ENCODE measurements at regions not wholly inside any gene's neighbourhood (a gene's known extent, or its start where the extent isn't known, plus 50 kb on each side); places are given as distances from the start of the nearest gene placed in this dataset.
"Not testable (repeated sequence)": the region's sequence is repeated elsewhere in the genome, so short reads cannot be mapped to it uniquely, and the experiment has no call there.

DNA sequence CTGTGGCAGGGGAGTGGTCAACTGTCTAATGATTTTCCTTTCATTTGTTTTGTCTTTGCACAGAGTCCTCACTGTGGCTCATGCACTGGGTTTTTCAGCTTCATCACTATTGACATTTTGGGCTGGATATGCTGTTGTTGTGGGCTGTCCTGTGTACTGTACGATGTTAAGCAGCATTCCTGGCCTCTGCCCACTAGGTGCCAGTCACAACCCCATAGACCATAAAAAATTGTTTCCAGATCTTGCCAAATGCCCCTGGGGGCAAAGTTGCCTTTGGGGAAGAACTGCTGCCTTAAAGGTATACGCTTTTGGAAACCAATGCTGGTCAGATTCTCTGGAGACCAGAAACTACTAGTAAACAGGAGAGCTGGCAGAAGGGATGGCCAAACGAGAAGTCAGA lies 310.4 kb downstream of the SPRY2 start:
- FAIRE-seq: no peak

DNA sequence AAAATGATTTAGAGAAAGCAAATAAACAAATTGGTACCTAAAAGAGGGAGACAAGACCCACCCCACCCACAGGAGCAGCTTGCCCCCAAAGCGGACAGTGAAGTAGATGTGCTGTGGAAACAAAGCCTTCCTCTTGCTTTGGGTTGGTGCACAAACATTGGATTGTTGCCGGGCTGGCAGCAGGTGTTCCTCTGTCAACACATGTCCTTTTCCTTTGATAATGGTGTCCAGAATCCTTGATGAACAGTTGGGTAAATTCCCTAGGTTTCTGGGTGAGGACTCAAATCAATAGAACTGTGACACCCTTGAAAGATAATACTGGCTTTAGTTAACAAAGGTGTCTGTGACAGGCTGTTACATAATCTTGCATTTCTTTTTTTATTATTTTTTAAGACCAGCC lies 311.8 kb downstream of the SPRY2 start:
- no peak for FAIRE-seq

DNA sequence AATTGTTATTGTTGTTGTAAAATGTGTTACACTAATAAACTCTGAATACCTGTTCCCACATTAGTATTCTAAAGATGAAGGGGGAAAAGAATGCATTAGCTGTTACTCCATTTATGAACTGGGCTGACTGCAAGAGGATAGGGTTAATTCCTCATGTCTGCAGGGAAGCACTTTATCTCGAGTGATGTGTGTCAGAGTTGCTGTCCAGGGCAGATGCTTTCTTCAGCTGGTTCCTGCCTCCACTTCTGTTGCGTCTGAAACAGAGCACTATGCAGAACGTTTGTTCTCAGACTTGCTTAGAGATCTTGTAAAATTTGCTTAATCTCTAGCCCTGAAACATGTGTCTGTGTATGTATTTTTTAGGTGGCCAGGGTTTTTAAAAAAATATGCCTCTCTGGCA lies 318.8 kb downstream of the SPRY2 start:
- FAIRE-seq: no peak

DNA sequence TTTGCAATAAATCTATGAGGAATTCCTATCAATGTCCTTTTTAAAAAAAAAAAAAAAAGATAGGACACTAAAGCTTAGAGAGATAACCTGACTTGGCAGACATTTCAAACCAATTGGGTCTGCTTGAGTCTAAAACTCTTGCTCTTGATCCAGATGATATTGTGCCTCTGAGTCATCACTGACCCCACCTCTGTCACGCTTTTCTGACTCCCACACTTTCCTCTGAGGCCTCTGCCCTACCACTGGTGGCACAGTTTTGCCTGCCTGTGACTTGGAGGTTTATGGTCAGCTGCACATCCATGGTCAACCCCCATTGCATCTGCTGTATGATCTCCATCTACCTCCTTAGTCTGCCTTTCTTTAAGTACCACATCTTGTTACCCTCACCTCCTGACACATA lies 328.7 kb downstream of the SPRY2 start:
- no peak for FAIRE-seq

DNA sequence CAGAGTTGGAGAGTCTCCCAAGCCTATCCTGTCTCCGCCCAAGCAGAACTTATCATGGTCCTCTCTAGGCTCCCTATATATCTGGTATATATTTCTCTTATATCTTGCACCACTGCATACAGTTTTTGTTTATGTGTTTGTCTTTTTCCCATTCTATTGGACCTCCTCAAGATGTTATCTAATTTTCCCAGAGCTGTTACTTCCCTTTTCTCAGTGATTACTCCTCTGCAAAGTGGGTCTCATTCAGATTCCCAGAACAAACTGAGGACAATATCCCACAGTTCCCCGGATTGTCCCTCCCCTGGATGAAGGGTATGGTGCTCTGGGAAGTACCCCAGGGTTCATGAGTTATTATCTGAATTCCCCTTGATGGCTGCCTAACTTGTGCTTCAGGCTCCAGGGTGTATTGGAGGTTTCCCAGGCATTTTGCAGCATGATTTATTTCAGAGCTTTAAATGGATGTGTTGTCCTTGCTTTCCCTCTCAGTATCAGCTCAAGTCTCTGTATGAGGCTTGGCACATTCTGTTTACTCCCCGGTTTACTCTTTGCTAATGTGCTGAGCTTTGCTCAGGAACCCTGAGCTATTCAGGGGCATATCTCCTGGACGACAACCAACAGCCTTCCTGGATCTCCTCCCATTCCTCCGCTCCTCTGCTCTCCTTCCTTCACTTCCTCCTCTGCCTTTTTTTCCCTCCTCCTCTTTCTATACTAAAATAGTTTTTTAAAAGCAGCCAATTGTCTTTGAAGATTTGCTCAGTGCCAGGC lies 329.3 kb downstream of the SPRY2 start:
- FAIRE-seq: no peak

DNA sequence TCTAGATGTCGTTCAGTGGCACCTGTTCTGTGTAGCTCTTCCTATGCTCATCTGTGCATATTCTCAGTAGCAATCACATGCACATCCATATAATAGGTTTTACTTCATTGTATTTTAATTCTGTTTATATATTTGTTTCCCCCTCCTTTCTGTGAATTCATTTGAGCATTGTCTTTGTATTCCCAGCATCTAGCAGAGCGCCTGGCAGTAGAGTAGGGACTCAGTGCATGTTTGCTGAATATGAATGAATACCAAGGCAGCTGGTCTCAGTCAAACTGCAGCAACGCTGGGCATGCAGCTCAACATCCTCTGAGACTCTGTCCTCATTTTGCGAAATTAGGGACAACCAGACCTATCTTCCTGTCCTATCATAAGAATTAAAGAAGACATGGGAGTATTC lies 330.1 kb downstream of the SPRY2 start:
- no peak for FAIRE-seq

DNA sequence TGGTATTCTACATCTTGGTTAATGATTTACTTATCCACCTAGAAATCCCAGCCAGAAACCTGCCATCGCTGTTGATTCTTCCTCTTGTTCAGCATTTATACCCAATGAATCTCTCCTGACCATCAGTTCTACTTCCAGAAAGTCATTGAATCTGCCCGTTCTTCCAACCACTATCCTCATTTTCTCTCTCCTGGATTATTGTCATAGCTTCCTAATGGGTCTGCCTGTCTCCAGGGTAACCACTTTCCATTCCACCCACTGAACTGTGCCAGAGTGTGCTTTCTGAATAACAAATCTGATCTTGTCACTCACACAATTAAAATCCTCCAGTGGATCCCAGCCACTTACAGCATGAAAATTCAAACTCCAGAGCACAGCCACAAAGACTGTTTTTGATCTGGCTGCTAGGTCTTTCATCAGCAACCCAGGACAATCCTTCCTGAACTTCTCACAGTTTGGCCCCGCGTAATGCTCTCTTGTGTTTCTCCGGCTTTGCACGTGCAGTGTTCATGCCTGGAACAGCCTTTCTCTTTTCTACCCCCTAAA lies 330.6 kb downstream of the SPRY2 start:
- no peak for FAIRE-seq

DNA sequence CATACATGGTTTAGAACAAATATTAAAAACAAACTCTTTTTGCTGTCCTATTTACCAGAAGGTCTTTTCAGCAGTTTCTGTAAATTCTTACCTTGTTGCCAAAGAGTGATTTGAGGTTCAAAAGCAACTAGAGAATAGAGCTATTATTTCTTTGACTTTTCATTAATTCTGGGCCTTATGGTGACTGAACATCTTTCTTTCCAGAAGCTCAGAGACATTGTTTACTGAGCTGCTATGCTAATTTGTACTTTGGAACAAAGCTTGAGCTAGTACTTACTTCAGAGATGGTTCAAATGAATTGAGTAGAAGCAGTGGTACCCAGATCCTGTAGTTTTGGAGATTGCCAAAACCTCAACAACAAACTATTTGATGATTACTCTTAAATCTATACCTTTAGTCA lies 331.2 kb downstream of the SPRY2 start:
- FAIRE-seq: no peak

DNA sequence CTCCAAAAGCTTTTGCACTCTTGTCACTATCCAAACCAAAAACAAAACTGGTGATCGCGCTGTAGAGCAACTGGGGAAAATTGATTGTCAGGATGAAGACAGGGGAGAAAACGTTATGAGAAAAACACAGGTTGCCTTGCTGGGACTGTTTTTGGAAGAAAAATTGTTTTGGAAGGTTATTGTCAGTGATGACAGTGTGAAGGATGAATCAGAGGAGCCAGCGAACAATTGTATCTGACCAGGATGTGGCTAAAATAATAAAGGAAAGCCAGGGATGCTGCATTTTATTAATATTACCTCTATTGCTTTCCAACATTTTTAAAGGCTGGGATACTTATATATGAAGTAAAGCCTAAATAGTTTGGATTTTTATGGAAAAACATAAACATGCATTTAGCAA lies 334.0 kb downstream of the SPRY2 start:
- no peak for FAIRE-seq

DNA sequence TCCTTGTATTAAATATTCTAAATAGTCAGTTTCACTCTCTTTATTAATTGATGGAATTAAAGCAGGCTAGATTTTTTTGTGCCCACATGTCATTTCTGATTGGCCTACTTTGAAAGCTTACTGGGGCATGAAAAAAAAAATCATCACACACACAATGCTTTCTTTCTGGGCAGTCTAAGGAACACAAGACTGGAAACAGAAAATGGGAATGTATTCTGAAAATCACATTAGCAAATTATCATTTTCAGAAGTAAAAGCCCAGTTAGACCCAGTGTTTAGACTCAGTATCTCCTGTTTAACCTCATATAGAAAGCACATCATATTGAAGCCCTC lies 339.4 kb downstream of the SPRY2 start:
- FAIRE-seq: no peak

DNA sequence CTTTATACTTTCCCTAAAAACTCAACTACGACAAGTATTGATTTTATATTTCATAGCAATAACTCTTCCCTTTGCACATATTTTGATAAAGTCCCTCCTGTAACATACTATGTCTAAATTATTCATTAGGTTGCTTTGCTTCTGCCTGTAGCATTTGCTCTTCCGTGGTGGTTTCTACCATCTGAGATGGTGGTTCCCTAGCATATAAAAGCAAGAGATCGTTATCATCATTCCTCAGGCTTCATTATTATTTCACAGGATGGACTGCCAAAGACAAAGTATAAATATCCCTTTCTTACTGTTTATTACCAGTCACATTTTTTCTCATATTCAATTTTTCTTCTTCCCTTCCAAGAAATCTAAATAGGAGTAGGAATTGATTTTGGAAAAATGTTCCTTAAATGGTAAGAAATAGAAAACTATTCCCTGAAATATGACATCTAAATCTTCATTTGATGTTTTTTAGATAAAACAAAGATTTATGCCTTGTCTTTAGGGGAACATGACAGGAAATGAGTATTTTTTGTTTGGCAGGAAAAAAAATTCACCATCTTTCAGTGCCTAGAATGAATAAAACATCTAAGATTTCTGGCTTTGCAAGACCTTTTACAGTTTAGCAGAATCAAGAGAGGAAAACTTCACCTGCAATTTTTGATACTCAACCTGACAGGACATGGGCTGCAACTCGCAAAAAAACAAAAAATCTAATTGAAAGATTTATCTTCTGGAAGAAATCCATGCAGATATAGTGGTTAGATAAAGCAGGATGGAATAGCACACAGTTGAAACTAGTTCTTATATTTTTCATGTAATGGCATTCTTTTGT lies 340.0 kb downstream of the SPRY2 start:
- no peak for FAIRE-seq

DNA sequence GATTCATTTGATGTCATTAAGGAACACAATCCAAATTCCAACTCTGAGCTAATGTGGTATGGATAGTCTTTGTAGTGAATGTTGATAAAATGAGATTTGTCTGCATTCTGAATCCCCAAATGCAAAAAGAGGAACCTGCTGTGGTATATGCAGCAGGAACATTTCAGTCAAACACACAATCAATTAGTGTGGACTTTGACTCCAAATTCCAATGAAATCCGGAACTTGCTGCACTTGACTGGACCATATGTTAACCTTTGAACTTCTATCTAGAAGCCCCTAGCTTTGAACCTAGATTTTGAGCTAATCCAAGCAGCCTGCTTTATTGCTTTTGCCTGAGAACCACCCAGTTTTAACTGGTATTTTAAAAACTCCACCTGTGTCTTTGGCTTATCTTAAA lies 341.3 kb downstream of the SPRY2 start:
- no peak for FAIRE-seq

DNA sequence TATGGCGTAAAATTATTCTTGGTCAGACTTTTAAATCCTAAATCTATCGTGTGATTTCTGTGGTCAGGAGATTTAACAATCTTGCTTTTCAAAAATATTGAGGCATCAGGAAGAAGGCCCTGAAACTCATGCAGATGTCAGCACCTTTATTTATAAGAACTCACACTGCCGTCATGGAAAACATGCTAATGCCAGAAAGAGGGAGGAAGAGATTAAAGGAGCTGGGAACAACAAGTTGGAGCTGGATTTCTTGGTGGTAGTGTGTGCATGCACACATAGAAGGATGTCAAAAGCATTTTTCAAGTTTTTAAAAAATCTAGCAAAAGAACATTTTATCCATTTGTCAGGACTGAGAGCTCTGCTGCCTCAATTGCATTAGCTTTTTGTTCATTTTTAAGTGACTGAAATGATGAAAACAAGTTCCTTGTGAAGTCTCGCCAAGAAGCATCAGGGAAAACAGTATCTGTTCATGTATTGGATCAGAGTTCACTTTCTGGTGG lies 342.5 kb downstream of the SPRY2 start:
- no peak for FAIRE-seq

DNA sequence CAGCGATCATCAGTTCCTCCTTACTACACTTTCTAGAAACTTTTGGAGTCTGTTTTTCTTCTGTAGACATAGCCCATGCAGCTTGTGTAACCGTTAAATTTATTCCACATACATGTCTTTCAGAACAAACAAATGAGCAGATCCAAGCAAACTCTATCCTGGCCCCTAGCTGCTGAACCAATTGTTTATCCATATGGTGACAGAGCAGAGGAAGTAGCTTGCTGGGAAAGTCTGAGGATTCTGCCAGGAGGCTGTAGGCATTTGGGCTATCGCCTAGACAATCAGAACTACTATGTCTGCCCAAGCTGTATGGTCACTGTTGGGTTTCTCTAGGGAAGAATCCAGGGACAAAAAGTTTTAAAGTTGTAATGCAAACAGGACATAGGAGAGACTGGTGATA lies 343.7 kb downstream of the SPRY2 start:
- no peak for FAIRE-seq

DNA sequence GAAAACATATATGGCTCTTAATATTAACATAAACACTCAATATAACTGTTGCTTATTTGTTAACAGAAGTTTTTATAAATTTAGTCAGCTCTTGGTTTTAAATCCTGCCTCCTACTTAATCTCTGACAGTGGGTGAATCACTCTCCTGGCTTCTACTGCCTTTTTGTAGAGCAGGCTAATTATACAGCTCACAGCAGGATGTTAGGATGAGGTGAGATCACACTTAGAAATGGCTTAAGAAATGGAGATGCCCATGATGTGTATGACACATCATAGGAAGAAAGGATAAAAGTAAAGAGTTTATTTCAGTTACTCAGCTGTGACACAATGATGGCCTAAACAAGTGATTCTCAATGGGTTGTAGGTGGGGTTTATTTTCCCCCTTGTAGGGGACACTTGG lies 345.6 kb downstream of the SPRY2 start:
- no peak for FAIRE-seq

DNA sequence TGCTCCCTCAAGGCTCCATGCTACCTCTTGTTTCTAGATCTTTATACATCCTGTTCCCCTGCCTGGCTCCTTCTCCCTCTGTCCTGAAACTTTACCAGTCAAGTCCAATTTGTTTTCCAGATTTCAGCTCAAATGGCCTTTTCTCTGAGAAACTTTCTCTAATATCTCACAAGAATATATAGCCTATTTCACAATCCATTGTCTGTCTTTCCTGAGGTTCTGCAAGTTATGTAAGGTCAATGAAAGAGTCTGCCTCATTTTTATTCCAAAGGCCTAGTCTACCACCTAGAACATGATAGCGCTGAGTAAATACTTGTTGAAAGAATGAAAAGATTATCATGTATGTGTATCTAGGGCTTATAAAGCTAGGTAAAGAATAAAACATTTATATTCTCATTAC lies 348.8 kb downstream of the SPRY2 start:
- FAIRE-seq: no peak

DNA sequence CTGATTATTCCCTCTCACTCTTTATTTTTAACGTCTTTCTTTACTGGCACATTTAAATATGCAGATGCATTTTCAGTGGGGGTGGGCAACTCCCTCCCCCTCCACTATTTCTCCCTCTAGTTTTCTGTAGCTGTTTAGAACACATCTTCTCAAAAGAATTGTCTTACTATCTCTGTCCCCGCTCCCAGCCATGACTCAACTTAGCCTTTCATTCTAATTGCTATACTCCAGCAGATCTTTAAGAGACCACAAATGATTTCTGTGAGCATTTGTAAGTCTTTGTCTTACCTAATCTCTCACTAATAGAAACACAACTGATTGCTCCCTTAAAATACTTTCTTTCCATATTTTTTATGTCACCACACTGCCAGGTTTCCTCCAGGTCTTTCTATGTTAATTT lies 350.9 kb downstream of the SPRY2 start:
- no peak for FAIRE-seq

DNA sequence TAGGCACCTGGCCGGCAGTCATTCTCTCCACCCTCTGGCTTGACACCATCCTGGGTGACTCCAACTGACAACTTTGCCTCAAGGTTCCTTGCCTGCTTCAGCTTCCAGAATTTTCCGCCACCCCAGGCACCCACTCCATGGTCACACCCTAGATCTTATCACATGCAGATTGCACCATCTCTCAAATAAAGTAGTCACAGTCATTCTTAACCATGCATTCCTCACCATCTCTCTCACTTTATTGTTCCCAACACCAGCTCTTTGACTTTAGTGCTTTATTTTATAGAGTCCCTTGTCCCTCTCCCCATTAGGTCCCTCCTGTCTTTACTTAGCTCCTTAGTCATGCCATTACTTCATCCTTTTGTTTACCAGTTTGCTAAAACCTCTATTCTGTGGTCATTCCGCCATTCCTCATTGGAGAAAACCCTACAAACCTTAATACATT lies 351.7 kb downstream of the SPRY2 start:
- FAIRE-seq: no peak

DNA sequence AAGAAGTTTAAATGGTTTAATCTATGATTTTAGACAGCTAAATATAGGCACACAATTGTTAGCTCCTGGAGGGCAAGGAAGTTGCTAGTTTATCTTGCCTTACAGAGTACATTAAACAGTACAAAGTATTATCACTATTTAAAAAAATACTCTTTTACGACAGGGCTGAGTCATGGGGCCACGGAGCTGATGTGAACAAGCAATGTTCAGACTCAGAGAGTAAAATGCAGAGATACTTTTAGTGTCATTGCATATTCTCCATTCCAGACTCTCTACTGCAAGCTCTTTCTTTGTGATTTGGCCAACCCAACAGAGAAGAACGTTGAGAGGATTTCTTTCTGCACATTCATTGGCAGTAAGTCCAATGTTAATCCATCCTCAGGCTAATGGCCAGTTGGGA lies 352.4 kb downstream of the SPRY2 start:
- FAIRE-seq: no peak

DNA sequence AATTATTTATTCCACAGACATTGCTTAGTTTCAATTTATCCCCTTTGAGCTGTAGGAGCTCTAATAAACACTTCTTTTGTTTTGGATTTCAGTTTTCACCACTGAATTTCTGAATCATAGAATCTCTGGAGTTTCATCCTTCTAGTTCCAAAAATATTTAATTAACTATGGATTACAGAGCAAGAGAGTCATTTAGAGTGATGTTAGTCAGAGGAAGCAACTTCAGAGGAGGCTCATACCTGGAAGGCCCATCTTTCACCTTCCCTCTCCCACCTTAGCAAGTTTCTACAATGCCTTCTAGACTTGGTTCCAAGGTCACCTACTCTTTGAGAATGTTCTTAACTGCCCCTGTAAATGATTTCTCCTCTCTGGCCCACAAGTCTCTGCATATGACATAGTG lies 353.2 kb downstream of the SPRY2 start:
- FAIRE-seq: no peak

DNA sequence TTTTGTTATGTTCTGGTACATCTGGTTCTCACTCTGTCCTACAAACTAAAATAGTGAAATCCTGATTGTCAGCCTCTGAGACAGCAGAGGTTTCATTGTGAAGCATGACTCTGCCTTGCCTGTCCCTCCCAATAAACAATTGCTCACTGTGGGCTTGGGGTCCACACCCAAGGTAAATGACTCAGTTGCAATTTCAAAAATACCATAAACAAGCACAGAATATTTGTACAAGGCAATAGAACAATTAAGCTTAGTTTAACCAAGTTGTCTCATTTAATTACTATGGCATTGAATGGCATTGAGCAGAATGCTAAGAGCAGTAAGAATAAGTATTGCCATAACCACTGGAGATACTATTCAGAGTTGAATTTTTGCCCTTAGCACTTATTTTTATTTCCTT lies 353.6 kb downstream of the SPRY2 start:
- FAIRE-seq: no peak

DNA sequence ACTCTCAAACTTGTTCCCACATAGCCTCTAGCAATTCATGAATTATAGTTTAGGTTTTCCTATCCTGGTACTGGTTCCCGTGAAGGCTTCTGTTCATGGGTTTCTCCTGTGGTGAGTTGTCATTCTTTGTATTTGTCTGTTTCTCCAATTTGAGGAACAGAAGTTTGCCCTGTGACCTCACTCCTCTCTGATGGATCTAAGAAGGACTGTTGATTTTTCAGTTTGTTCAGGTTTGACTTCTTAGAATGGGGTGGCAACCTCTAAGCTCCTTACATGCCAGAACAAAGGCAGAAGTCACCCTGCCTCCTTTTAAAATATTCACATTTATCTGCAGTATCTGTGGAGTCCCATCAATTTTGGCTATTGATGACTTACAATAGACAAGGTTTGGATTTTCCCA lies 354.0 kb downstream of the SPRY2 start:
- no peak for FAIRE-seq

DNA sequence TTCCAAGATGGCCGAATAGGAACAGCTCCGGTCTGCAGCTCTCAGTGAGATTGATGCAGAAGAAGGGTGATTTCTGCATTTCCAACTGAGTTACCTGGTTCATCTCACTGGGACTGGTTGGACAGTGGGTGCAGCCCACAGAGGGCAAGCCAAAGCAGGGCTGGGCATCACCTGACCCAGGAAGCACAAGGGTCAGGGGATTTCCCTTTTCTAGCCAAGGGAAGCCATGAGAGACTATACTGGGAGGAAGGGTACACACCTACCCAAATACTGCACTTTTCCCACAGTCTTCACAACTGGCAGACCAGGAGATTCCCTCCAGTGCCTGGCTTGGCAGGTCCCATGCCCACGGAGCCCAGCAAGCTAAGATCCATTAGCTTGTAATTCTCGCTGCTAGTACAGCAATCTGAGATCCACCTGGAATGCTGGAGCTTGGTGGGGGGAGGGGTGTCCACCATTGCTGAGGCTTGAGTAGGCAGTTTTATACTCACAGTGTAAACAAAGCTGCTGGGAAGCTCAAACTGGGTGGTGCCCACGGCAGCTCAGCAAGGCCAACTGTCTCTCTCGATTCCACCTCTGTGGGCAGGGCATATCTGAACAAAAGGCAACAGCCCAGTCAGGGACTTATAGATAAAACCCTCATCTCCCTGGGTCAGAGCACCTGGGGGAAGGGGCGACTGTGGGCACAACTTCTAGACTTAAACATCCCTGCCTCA lies 365.8 kb downstream of the SPRY2 start:
- FAIRE-seq: not testable (repeated sequence)
